Dermis blood vessel endothelial cell (primary cell): ENCODE measurements at regions not wholly inside any gene's neighbourhood (a gene's known extent, or its start where the extent isn't known, plus 50 kb on each side); places are given as distances from the start of the nearest gene placed in this dataset.
"Not testable (repeated sequence)": the region's sequence is repeated elsewhere in the genome, so short reads cannot be mapped to it uniquely, and the experiment has no call there.

ENCODE experiments used
- DNase-seq: peaks from one replicate; pipeline ENCODE4 v3.0.0; 2010

- peak; percentile 69 for DNase-seq
Measured at GRCh38 chr6:78597966-78598365, 269.4 kb upstream of the IRAK1BP1 start.

- DNase-seq = peak; percentile 100
Measured at GRCh38 chr6:78598966-78599365, 268.4 kb upstream of the IRAK1BP1 start.

GRCh38 chr6:78599526-78599925 is 267.8 kb upstream of the IRAK1BP1 start:
- peak; percentile 46 for DNase-seq

GRCh38 chr6:78605909-78606446 is 261.4 kb upstream of the IRAK1BP1 start:
- DNase-seq = peak; percentile 87

GRCh38 chr6:78607189-78607588 is 260.2 kb upstream of the IRAK1BP1 start:
- DNase-seq = peak; percentile 47

GRCh38 chr6:78611102-78611620 is 256.2 kb upstream of the IRAK1BP1 start:
- DNase-seq = no peak

- DNase-seq = peak; percentile 51
Measured at GRCh38 chr6:78611886-78612480, 255.4 kb upstream of the IRAK1BP1 start.

- DNase-seq = no peak
Measured at GRCh38 chr6:78614961-78615360, 252.4 kb upstream of the IRAK1BP1 start.

- DNase-seq = peak; percentile 62
Measured at GRCh38 chr6:78615430-78615904, 251.9 kb upstream of the IRAK1BP1 start.

- no peak for DNase-seq
Measured at GRCh38 chr6:78618970-78619369, 248.4 kb upstream of the IRAK1BP1 start.

GRCh38 chr6:78623554-78623953 is 243.8 kb upstream of the IRAK1BP1 start:
- DNase-seq = no peak

- peak; percentile 30 for DNase-seq
Measured at GRCh38 chr6:78629154-78629721, 238.1 kb upstream of the IRAK1BP1 start.

GRCh38 chr6:78629836-78630235 is 237.5 kb upstream of the IRAK1BP1 start:
- DNase-seq = no peak

GRCh38 chr6:78631976-78632375 is 235.4 kb upstream of the IRAK1BP1 start:
- DNase-seq = no peak

- no peak for DNase-seq
Measured at GRCh38 chr6:78639111-78640110, 227.9 kb upstream of the IRAK1BP1 start.

GRCh38 chr6:78643976-78644375 is 223.4 kb upstream of the IRAK1BP1 start:
- DNase-seq = not testable (repeated sequence)

GRCh38 chr6:78646542-78647415 is 220.6 kb upstream of the IRAK1BP1 start:
- DNase-seq = not testable (repeated sequence)

- not testable (repeated sequence) for DNase-seq
Measured at GRCh38 chr6:78665819-78666218, 201.5 kb upstream of the IRAK1BP1 start.

- DNase-seq = no peak
Measured at GRCh38 chr6:78666764-78667163, 200.6 kb upstream of the IRAK1BP1 start.

- peak; percentile 8 for DNase-seq
Measured at GRCh38 chr6:78670156-78670555, 197.2 kb upstream of the IRAK1BP1 start.

GRCh38 chr6:78670802-78671201 is 196.5 kb upstream of the IRAK1BP1 start:
- DNase-seq = no peak
